GM20000 (cell line): ENCODE measurements at regions not wholly inside any gene's neighbourhood (a gene's known extent, or its start where the extent isn't known, plus 50 kb on each side); places are given as distances from the start of the nearest gene placed in this dataset.
"Not testable (repeated sequence)": the region's sequence is repeated elsewhere in the genome, so short reads cannot be mapped to it uniquely, and the experiment has no call there.

Experiments
- DNase-seq: peaks from one replicate; pipeline ENCODE4 v3.0.0; 2012; ENCODE audit warnings: low spot score
- TF ChIP-seq, protein P1 (sequence below): IDR thresholded peaks from 2 replicates; pipeline ENCODE4 v1.5.1; 2012; ENCODE audit warnings: mild to moderate bottlenecking, control low read depth; ENCODE audit errors: extremely low read depth, missing control alignments

DNA sequence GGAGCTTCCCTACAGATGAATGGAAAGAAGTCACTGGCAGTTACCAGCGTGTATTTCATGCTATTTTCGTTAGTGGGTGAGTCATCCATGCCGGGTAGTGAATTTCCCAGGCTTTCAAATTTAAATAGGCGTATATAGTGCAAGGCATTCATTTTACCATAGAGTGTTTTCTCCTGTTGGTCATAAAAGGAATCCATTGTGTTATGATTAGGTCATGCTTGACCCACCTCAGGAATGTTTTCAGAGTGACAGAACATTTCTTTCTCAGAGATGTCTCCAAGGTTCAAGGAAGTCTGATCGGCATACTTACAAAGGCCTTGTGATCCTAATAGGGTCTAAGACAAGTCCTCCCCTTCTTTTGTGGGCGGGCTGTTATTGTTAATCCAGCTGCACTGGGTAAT lies 110.7 kb downstream of the AKR1D1 start:
- DNase-seq, result no peak
- TF ChIP-seq, protein P1, sequence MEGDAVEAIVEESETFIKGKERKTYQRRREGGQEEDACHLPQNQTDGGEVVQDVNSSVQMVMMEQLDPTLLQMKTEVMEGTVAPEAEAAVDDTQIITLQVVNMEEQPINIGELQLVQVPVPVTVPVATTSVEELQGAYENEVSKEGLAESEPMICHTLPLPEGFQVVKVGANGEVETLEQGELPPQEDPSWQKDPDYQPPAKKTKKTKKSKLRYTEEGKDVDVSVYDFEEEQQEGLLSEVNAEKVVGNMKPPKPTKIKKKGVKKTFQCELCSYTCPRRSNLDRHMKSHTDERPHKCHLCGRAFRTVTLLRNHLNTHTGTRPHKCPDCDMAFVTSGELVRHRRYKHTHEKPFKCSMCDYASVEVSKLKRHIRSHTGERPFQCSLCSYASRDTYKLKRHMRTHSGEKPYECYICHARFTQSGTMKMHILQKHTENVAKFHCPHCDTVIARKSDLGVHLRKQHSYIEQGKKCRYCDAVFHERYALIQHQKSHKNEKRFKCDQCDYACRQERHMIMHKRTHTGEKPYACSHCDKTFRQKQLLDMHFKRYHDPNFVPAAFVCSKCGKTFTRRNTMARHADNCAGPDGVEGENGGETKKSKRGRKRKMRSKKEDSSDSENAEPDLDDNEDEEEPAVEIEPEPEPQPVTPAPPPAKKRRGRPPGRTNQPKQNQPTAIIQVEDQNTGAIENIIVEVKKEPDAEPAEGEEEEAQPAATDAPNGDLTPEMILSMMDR, result no peak

DNA sequence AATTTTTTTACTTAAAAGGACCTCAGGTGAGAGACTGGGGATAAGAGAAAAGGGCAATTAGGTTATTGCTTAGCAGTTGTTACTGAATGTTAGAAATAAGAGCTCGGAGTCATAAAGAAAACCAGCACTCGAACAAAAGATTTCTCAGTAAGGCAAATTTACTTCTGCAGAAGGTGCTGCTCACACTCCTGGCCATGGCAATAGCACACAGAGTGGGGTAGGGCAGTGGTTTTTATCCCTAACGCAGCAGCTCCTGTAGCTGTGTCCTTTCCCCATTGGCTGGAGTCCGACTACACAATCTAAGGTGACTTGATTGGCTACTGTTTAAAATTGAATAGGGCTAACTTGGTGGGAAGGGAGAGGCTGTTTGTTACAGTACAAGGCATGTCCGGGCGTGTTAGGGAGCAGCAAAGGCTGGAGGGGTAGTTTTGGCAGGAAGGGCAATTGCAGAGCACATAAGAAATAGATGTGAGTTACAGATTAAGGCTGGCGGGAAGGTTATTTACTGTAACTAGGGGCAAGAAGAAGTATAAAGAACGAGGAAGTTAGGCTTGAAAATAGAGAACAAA lies 112.1 kb downstream of the AKR1D1 start:
- TF ChIP-seq, protein P1, result no peak
- DNase-seq, result no peak

DNA sequence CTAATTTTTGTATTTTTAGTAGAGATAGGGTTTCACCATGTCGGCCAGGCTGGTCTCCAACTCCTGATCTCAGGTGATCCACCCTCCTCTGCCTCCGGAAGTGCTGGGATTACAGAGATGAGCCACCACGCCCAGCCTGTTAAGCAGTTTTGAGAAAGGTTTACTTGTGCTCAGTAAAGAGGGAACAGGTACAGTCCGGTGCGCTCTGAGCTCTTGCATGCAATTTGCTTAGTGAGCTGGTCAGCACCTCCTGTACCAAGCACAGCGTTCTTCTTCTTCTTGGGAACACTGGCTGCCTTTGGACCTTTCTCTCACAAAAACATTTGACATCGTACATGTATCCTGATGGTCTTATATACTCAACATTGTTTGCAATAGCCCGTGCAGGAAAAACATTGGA lies 118.3 kb downstream of the AKR1D1 start:
- DNase-seq, result no peak
- TF ChIP-seq, protein P1, result no peak

DNA sequence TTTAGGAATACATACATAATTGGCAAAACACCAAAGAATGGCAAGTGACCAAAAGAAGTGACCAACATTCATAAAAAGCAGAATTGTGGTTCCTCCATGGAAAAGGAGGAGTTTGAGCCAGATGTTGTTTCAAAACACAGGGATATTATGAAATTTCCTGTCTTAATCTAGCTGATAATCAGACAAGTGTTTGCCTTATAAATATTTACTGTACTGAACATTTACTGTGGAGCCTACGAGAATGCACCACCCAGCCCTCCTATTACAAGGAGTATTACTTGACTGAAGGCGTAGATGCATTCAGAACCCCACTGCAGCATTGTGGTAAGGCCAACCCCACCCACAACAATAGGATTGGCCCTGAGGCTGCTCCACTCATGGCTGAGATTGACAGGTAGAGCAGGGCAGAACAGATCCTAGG lies 118.9 kb downstream of the AKR1D1 start:
- TF ChIP-seq, protein P1, result no peak
- DNase-seq, result no peak

DNA sequence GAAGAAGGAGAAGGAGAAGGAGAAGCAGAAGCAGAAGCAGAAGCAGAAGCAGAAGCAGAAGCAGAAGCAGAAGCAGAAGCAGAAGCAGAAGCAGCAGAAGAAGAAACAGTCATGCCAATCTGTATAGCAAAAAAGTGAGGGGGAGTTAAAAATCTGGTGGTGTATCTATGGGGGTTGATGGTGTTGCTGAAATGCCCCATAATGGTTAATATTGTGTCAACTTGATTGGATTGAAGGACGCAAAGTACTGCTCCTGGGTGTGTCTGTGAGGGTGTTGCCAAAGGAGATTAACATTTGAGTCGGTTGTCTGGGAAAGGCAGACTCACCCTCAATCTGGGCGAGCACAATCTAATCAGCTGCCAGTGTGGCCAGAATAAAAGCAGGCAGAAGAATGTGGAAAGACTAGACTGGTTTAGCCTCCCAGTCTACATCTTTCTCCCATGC lies 120.3 kb downstream of the AKR1D1 start:
- not testable (repeated sequence) for DNase-seq

DNA sequence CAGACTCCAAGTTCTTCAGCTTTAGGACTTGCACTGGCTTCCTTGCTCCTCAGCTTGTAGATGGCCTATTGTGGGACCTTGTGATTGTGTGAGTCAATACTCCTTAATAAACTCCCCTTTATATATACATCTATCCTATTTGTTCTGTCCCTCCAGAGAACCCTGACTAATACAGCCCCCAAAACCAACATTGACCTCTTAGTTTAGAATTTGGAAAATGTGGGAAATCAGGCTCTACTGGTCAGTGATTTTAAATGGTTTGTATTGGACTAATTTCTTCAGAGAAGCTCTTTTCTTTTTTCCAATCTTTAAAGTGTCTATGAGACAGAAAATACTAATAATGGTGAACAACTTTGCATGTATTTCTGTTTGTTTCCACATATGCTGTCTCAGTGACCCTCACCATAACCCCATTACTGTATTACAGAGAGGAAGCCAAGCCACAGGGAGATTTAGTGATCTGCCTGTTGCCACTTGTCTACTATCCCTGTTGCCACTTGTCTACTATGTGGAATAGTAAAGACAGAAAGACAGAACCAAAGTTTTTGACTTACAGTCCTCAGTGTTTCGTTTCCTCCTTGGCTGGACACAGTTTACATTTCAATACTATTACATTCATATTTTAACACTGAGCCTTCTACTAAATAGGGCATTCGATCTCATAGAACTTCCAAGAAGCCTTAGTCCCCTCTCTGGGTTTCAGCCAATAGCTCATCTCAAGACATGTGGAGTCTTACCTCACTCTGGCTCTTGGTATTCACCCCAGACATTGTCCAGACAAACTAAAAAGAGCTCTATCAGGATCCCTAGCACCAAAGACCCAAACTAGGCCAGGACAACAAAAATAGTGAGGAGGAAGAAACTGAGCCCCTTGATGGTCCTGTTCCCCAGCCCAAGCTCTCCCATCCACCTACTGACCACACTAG lies 121.0 kb downstream of the AKR1D1 start:
- TF ChIP-seq, protein P1, result no peak
- DNase-seq, result no peak

DNA sequence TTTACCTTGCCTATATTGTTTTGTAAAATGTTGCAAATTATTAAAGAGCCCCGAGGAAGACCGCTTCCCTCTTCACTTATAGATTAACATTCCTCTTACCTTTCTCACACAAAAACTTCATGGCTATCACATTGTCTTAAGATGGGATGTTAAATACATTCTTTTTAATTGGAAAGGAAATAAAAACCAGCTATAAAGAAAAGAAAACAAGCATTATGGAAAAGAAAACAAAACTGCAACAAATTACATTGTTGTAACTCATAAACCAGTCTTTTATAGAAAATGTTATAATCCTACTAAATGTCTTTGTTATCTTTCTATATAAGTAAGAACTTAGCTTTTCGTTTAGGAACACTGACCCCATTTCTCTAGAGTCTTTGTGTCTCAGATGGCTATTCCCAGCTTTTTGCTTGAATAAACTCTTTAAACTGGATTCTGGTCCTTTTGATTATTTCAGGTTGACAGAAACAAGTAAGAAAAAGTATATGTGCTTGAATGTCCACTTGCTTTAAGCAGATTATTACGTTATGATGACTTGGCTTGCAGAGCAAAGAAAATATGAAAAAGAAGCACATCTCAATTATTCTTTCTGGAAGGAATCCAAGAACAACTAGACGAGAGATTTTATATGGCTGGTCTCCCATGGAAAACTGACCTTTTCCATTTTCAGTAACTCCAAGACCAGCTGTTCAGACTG lies 128.2 kb downstream of the AKR1D1 start:
- no peak for DNase-seq
- TF ChIP-seq, protein P1, result no peak
